HG02884 (cell line): ENCODE measurements at regions not wholly inside any gene's neighbourhood (a gene's known extent, or its start where the extent isn't known, plus 50 kb on each side); places are given as distances from the start of the nearest gene placed in this dataset.

Experiments used
- ATAC-seq: cut with Tn5 transposase; IDR thresholded peaks from one replicate; pipeline ENCODE4 v1.9.1; 2021; ENCODE audit warnings: mild to moderate bottlenecking, moderate library complexity; ENCODE audit not compliant: unreplicated experiment

DNA sequence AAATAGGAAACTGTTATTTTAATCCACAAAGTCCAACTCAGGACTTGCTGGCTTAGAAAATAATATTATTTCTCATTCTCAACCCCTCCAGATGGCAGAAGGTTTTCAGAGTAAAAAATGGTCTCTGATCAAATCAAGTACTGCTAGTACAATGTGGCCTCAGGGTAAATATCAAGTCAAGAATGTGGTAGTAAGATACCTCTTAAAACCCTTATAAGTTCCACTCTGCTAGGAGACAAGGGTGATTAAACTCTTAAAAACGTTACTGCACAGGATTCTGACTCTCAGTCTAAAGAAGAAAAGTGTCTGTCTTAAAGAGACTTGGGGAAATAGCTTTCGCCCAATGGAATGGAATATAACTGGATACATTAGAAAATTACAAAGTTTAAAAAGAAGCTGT is 120.8 kb upstream of the PDE4D start:
- no peak for ATAC-seq

DNA sequence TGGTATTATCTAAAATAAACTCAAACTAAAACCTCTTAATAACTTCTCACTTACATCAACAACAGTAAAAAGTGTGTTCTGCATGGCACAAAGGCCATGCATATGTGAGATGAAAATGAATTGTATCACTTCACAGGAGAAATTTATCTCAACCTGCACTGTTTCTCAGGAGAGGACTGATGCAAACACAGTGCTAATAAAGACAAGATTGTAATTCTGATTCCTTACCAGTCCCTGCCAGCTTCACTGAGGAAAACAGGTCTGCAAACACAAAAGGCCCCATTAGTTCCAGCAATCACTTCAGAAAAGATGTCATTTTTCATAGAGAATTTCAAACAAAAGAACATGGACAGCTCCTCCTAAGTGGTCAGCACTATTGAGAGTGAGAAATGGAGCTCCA is 117.3 kb upstream of the PDE4D start:
- ATAC-seq = no peak

DNA sequence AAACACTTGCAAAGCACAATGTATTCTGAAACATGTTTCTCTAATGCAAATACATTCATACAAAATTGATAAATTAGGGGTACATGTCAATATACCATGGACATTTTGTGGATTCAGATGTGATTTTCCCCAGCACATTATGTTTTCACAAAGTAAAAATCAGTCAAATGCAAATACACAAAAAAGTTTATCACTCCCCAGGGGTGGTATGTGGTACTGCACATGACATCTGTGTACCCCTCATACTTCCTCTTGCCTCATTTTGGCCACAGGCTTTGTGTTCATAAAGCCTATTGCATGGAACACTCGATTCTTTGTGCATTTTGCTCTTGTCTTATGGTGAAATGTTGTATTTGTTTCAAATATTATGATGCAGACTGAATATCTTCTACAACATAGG is 116.8 kb upstream of the PDE4D start:
- no peak for ATAC-seq

DNA sequence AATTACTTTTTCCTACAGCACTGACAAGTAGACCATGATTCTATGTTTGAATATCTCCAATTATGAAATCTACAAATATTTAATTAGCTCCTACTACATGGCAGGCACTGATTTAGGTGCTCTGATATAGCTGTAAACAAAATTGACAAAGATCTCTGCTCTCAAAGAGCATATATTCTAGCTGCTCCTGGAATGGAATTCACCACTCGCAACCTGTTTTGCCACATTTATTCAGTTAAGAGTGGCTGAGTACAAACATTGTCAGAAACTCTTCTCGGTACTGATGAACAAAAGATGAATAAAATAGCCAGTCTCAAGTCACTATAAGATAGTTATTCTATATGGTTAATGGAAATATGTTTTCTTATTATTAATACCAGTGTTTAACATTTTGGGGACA is 114.2 kb upstream of the PDE4D start:
- ATAC-seq = no peak

DNA sequence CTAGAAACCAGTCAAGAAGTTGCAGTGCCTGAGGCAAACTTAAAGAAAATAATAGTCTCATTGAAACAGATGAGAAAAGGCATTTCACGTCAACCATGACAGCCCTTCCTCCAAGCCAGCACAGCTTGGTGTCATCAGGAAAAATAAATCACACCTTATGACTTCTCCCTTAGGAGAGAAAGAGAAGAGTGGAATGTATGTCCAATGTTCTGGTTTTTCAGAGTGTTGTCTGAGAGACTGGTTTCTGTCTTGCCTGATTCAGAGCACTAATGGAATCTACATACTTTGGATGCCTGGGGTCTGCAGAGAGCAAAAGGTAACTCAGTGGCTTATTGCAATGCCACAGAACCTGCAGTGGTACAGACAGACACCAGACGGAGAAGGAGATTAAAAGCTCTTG is 105.5 kb upstream of the PDE4D start:
- ATAC-seq = no peak

DNA sequence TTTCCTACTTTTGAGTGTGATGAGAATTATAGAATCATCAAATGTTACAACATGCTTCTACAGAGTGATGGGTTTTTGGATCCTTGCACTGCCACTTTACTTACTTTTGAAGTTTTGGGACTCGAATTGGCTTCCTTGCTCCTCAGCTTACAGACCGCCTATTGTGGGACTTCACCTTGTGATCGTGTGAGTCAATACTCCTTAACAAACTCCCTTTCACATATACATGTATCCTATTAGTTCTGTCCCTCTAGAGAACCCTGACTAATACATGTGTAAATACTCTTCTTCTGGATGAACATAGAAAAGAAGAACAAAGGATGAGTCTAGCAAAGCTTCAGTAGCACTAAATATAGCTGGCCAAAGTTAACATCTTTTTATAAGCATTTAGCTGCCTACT is 98.7 kb upstream of the PDE4D start:
- ATAC-seq = no peak

DNA sequence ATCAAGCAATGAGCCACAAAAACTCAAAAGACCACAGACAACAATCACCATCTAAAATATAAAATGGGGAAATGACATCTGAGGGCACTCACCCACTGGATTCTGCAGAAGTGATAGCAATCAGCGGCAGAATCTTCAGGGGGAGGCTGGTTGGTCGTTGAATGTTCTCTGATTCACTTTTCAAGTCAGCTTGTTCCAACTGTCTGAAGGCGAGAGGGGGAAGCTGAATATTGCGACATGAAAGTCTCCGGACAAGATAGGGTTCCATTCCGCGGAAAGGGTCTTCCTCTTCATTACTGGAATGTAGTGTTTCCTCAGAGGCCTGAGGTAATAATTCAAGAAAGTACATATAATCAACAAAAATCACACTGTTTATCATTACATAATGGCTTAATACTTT is 94.9 kb upstream of the PDE4D start:
- ATAC-seq = no peak

DNA sequence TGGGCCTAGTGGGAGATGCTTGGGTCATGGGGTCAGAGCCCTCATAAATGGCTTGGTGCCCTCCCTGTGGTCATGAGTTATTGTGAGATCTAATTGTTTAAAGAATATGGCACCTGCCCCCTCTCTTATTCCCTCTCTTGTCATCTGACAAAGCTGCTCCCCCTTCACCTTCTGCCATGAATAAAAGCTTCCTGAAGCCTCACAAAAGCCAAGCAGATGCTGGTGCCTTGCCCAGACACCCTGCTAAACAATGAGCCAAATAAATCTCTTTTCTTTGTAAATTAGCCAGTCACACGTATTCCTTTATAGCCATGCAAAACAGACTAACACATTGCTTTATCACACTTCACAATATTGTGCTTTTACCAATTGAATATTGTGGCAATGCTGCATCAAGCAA is 82.8 kb upstream of the PDE4D start:
- no peak for ATAC-seq

DNA sequence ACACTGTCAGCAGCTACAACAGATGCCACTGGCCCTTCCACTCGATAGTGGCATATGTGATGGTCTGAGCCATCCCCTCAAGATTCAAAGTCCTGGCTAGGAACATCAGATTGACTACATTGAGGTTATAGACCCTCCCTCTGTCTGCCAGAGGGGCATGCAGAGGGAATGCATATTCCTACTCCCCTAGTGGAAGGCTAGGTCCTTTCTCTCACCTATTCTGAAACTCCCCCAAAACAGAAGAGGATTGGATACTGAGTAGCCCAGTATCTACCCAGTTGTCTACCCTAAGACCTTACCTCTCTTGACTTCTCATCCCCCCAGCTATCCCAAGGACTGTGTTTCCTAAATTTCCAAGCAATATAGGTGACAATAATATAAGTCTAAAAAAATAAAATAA is 78.5 kb upstream of the PDE4D start:
- ATAC-seq = no peak

DNA sequence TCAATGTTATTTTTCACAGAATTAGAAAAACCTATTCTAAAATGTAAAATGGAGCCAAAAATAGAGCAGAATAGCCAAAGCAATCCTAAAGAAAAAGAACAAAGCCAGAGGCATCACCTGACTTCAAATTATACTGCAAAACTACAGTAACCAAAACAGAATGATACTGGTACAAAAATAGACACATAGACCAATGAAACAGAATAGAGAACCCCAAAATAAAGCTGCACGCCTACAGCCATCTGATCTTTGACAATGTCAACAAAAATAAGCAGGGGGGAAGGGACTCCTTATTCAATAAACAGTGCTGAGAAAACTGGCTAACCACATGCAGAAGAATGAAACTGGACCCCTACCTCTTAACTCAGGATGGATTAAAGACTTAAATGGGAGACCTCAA is 65.8 kb upstream of the PDE4D start:
- no peak for ATAC-seq

DNA sequence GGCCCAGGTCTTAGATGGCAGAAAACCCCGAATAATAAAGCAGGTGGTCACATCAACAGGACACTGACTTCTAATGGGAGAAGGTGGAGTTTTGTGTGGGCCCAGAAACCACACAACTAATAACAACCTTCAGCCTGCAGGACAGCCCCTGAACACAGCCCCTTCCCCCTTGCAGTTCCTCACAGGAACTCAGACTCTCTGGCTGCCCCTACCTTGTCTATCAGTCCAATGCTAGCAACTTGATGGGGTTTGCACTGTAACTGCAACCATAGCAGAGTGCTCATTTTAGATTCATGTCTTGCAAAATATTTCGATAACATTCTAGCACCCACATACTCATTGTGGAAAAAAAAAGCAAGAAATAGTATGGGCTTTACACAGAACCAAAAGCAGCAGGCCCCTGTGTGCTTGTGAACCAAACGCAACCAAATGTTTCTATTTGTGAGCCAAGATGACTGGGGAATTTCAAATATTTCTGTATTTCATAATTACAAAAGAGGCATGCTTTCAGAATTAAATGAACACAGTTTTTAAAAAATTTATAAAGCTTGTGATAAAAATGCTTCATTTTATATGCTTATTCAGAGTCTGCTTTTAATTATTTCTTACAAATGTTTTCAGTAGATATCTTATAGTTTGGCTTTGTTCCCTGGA is 62.7 kb upstream of the PDE4D start:
- no peak for ATAC-seq

DNA sequence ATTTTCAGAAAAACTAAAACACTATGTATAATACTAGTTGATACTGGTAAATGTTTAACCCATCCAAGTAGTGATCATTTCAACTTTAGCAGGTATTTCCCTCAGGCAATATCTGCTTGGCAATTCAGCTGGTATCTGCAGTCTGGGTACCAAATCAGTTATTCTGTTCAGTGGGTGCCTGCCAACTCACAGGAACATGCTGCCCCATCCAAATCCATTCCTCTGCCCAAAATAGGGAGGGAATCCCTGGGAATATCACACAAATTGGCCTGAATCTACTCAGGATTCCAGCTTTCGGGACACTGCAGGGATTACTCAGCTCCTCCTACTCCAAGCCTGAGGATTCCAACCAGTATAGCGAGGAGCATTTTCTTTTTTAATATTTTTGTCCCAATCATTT is 61.7 kb upstream of the PDE4D start:
- ATAC-seq = no peak

DNA sequence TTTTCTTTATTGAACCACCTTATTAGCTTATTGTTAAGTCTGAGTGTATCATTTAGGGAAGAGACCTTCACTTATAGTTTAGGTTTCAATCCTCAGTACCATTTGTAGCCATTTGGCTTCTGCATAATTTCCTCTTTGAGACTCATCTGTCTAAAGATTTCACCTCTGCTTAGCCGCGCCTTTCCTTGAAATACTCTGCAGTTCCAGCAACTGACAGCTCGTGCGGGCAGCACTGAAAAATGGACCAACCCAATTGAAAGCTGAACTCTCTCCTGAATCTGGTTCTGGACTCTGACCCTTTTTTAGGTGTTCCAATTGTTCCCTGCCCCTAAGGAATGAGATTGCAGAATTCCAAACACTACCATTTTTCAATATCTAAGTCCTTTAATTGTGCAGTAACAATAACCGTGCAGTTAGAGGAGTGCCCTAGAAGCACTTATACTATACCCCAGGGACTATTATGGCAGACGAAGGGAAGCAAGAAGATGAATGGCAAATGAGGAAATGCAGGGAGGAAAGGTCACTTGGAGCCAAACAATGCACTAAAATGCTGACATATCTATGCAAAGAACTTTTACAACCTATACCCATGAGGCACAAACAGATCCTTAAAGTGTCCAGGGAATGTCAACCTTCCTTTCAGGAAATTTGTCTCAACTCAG is 50.1 kb upstream of the PDE4D start:
- no peak for ATAC-seq
